ENCODE measurements at regions not wholly inside any gene's neighbourhood (a gene's known extent, or its start where the extent isn't known, plus 50 kb on each side); places are given as distances from the start of the nearest gene placed in this dataset.

DNA sequence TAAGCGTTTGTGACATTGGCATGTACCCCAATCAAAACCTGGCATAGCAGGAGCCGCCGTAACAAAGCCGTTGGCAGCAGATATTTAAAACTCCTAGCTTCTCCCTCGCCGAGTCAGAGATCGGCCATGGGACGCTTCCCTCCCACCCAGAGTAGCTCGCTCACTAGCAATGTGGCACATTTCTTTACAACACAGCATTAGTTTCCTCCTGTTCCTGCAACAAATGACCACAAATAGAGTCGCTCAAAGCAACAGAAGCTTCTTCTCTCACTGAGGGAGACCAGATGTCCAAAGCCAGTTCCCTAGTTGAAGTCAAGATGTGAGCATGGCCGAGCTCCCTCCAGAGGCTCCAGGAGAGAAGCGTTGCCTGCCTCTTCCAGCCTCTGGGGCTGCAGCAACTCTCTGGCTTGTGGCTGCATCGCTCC is 106.7 kb downstream of the RBFOX3 start:
- TF ChIP-seq EP300 (IDR thresholded peaks at IDR 0.05) (no peak), POLR2A (IDR thresholded peaks at IDR 0.05) (no peak)
- TF ChIP-seq, protein P1, sequence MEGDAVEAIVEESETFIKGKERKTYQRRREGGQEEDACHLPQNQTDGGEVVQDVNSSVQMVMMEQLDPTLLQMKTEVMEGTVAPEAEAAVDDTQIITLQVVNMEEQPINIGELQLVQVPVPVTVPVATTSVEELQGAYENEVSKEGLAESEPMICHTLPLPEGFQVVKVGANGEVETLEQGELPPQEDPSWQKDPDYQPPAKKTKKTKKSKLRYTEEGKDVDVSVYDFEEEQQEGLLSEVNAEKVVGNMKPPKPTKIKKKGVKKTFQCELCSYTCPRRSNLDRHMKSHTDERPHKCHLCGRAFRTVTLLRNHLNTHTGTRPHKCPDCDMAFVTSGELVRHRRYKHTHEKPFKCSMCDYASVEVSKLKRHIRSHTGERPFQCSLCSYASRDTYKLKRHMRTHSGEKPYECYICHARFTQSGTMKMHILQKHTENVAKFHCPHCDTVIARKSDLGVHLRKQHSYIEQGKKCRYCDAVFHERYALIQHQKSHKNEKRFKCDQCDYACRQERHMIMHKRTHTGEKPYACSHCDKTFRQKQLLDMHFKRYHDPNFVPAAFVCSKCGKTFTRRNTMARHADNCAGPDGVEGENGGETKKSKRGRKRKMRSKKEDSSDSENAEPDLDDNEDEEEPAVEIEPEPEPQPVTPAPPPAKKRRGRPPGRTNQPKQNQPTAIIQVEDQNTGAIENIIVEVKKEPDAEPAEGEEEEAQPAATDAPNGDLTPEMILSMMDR (IDR thresholded peaks at IDR 0.05) = no peak
